HG03457 (cell line): ENCODE measurements at regions not wholly inside any gene's neighbourhood (a gene's known extent, or its start where the extent isn't known, plus 50 kb on each side); places are given as distances from the start of the nearest gene placed in this dataset.
A peak's percentile ranks its signal among the peaks of the same experiment; 100 is the strongest.

Source experiments
- ATAC-seq: cut with Tn5 transposase; IDR thresholded peaks from one replicate; pipeline ENCODE4 v1.9.1; 2021; ENCODE audit warnings: moderate number of reproducible peaks; ENCODE audit not compliant: unreplicated experiment

DNA sequence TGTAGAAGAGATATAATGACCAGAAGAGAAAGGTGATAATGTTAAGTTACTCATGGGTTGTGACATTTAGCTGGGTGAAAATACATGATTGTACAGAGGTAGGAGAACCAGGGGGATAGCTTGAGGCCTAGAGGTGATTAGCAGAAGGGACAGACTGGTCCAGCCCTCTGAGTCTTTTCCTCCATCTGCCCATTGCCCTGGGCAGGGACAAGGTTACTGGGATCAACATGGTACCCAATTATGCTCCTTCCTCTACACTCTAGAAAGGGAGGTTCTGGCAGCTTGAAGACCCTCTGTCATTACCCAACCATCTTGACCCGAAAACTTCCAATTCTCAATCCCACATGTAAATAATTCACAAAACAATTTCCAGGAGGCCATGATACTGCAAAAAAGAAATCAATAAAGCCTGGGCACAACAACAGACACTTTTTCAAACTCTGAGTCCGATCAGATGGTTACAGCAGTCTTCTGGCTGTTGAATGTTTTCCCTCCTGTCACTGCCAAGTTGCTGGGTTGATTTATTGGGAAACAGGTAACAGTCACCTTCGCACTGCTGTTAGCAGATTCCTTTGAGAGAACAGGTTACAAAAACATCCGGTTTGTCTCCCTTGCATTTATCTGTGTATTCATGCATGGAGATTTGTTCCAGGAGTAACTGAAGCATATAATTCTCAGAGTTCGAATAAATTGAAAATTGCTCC is 239.1 kb upstream of the HTR2A start:
- ATAC-seq = no peak

DNA sequence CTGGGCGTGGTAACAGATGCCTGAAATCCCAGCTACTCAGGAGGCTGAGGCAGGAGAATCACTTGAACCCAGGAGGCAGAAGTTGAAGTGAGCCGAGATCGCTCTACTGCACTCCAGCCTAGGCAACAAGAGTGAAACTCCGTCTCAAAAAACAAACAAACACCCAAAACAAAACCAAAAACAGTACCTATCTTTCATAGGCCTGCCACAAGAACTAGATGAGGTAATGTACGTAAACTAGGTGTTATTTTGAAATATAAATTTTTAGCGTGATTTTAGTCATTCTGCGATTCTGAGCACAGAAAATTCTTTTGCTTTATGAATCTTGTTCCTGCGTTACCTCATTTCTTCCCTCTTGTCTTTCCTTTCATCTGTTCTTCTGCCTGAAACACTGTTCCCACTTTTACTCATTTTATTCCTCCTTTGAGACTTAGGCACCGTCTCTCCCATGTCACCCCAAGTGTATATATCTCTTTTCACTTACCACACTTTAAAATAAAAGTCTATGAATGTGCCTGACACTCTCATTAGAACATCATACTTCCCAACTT is 238.2 kb upstream of the HTR2A start:
- no peak for ATAC-seq

DNA sequence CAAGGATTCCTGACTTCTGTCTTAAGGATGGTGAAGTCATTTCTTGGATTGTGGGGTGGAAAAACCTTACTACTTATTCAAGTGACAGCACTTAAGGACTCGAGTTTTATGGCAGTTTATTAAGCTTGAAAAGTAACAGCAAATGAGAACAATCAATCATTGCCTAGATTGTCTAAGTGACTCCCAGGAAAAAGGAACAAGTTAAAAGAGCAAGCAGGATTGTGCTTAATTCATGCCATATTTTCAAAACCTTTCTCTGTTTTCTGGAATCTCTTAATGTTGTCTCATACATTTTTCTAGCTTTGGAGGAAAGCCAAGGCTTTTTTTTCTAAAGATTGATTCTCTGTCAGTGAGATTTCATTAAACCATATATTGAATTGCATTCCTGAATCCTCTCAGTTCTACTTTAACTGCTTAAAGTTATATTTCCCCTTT is 236.2 kb upstream of the HTR2A start:
- no peak for ATAC-seq

DNA sequence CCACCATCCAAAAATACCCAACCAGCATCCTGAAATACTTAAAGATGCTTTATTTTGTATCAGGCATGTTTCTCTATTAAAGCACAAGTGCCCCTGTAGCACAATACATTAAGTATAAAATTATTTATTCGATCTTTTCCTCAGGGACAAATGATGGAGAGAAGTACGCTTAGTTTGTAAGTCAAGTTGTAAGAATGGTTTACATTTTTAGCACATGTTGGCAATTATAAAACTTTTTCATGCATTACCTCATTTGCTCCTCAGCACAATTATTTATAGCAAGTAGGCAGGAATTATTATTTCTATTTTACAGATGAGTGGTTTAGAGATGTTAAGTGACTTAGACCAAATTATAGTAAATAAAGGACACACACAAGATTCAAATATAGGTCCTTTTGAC is 232.6 kb upstream of the HTR2A start:
- ATAC-seq = no peak

DNA sequence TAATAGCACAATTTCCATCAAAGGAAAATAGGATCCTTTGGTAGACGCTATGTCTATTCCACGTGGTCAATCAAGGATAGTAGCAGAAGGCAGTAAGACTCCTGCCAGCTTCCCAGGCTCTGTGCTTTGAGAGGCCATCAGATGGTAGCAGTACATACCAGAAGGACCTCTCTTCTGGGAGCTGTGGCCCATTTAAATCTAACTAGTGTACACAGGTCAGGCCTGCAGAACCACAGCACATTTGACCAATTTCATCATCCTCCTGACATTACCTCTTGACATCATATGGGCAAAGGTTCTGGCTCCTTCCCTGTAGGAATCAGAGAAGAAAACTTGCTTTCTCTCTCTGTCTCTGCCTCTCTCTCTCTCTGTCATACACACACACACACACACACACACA is 229.6 kb upstream of the HTR2A start:
- no peak for ATAC-seq

DNA sequence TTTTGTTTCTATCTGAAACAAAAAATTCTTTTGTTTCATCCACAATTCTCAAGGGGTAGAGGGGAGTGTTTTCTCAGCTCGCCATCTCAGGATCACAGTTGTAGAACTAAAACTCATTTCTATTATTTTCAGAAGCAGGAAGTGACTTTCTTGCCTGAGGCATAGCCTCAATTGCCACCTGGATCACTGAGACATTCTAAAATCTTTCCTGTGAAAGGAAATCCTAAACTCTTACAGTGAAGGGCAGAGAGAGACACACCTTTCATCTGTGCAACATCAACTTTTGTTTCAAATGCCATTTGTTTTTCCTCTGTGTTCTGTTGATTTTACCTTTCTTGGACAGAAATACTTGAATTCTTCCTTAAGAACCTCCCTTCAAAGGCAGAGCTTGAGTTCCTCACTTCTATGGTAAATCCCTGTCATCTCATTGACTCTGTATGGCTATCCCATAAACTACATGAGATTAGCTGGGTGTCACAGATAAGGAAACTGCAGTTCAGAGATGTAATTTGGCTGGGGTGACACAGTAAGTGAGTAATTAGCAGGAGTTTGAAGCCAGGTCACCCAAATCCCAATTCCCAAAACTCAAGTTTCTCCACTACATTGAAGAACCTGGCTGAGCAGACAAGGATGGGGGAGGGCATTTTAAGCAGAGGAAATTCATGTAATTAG is 224.4 kb upstream of the HTR2A start:
- ATAC-seq = no peak

DNA sequence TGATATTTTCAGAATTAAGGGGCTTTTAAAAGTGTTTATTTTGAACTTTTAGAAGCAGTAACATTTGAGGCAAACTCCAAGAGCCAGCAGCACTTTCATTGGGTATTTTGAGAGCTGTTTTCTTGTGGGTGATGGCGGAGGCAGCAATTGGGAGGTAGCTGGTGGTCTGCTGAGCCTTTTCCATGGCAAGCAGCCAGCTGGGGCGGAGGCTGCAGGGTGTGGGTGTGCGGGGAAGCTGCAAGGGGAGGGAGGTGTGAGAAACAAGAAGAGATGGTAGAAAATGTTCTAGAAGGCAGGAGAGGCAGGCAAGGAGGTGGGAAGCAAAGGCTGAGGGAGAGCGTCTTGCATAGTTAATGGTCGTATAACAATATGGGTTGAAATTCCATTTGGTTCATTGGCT is 223.4 kb upstream of the HTR2A start:
- ATAC-seq = no peak

DNA sequence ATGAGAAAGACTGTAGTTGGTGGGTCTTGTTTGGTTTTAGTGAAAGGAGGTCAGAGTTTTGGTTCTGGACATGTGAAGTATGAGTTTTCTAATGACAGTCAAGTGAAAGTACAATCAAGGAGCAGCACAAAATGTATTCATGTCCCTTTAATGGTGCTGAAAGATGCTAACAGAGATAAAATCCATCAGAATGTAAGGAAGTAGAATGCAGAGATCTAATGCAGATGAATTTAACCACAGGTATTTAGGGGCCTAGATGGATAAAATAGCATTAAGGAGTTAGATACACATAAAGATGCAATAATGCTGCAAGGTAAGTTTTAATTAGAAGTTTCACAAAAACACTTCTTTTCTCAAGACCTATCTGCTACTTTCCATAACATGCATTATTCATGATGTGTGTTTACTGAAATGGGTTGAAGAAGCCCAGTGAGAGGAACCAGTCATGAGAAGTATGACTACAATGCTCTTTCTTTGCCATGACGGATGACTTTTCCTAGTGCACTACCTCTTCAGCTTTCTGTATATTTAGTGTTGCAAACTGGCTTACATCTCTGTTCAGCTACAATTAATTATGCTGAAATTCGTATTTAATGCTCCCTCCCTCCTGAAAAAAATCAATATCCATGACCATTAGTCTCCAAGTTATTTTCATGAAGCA is 222.9 kb upstream of the HTR2A start:
- no peak for ATAC-seq

DNA sequence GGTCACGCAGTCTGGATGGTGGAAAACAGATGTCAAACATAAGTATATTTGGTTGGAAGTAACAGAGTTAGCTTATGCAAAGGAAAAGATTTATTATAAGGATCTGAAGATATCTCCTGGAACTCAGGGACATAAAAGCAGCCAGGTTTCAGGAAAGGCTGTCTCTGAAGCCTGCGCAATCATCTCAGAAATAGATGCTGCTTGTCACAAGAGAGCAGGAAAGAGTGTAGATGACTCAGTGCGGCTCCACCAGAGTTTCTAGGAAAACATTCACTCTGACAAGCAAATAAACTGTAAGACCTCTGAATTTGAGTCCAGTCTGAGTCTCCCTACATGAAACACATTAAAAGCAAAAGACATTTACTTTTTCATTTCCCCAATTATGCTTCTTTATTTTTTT is 220.4 kb upstream of the HTR2A start:
- ATAC-seq = no peak

DNA sequence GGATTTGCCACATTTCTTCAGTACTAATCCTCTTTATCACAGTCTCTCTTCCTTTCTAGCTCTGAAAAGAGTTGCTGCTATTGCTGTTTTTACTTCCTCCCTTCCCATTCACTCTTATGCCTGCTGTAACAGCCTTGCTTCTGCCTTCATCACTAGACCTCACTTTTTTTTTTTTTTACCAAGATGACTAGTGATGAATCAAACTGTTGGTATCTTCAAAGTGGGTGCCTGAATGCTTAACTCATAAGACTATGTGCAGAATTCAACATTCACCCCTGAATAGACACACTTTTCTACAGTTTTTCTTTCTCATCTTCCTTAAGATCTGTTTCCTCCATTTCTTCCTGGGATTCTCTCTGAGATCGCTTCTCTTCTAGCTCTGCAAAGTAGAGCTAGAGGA is 217.2 kb upstream of the HTR2A start:
- no peak for ATAC-seq

DNA sequence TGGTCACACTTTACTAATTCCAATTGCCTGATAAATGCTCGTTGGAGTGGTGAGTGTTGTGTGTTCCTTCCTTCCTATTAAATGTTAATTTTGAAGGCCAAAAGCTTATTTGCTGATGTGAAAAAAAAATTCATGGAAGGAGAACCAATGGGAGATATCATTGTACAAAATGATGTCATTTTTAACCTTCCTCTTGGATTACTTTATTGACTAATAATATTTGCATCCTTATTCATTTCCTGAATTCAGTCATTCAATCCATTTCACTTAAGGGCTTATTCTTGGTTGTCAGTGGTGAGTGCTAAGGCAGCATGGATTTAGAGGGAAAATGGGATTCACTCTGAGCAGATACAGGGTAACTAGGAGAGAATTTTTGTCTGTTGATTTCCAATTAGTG is 216.0 kb upstream of the HTR2A start:
- ATAC-seq = no peak

DNA sequence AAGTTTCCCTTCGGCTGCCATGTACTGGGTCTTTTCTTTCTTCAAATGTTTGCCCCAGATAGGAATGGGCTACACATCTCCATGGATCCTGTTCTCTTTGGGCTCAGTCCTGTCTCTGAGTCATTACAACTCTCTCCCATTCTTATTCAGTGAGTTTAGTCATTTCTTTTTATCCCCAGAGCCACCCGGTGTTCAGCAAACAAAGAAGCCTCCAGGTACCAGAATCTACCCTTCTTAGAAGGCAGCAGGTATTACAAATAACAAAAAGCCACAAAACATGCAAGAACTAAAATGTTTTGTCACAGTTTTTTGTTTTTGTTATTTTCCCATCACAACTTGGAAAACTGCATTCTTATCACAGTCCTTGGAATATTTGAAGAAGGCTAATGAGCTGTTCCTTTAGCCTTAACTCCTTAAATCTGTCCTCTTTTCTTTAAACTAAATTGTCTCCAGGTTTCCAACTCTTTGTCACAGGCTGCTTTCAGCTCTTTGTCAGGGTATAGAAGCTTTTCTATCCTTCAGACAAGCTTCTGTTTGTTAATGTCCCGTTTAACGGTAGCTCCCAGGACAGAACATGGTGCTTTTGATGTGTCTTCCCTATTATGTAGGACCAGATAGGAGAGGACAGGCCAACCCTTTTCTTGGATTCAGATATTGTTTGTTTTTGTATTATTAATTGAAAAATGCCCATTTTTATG is 215.5 kb upstream of the HTR2A start:
- no peak for ATAC-seq

DNA sequence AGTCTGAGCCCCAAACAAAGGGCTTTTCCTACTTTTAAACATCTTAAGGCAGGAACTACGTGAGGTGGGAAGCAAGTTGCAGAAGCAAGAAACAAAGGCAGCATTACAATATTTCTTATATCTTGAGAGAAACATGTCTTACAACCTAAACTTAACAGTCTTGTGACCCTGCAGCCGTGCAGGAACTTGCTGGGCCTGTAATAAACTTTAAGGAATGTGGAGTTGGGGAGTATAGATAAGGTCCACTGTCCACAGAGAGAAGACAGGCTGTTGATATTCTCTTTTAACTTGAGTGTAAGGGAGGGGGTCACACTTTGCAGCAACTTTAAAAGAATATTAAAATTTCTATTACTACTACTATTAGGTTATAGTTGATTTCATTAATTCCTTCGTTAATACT is 214.6 kb upstream of the HTR2A start:
- no peak for ATAC-seq

DNA sequence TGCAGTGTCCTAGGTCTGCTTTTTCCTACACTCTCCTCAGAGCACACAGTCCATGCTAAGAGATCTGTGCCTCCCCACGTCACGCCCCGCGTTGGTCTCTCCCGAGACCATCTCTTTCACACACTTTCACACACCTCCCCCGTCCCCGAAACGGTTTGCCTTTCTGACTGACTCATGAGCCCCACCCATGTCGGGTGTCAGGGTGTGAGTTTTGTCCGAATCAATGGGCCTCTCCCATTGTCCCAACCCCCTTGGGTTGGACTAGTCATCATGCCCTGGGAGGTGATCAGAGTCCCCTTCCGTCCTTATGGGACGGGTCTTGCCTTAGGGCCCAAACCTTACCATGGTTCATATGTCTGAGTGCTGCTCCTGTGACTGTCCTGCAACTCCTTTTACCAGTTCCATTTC is 214.0 kb upstream of the HTR2A start:
- no peak for ATAC-seq

DNA sequence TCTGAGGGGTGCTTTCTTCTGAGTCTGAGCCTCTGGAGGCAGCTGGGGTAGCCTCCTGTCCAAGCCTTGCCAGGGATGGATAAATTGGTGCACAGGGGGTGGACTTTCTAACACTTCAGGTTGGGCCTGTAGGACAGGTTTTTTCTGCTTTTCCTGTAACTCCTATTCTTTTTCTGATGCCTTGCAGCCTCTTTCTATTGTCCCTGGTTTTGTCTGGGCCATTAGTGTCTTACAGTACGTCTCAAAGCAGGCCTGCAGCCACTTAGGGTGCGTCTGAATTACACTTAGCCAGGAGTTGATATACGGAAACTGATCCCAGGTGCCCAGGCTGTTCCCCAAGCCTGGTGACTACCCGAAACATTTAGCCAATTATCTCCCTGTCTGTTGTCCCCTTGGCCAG is 213.3 kb upstream of the HTR2A start:
- ATAC-seq = no peak

DNA sequence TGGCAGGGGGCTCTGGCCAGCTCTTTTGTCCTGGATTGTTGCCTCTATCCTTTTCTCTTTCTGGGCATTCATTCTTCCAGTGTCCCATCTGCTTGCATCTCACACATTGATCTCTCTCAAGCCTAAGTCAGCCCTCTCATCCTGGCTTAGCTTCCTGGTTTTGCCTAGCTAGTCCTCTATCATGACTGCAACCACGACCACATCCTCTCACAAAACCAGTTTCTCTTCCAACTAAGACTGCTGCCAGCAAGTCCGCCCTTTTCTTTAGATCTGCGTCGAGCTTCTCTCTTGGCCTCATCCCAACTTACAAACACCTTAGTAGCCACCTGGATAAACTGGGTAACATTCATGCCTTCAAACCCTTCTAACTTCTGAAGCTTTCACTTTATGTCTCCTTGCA is 212.2 kb upstream of the HTR2A start:
- peak; percentile 93 for ATAC-seq

DNA sequence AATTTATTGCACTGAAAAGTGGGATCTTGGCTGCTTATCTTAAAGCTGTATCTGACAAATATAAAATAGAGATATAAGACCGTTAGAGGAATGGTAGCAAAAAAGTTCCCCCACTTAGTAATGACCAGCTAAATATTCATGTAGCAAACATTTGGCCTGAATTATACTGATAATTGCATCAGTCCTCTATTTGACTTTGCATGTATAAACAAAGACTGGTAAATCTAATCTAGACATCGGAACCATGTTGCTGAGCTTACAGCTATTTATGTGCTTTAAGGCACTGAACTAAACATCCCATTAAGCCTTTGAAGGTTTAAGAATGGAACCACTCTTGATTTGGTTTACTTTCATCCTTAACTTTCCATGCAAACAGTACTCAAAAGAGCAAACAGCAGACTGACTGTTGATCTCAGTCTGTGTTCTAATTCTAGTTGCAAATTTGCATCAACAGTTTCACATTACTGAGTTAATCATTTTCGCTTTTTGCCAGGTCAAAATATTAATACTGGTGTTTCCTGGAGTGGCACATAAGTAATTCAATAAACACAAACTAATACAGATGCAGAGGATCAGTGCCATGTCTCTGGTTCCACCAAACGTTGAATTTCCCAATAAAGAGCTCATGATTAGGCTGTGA is 203.5 kb upstream of the HTR2A start:
- ATAC-seq = peak; percentile 78

DNA sequence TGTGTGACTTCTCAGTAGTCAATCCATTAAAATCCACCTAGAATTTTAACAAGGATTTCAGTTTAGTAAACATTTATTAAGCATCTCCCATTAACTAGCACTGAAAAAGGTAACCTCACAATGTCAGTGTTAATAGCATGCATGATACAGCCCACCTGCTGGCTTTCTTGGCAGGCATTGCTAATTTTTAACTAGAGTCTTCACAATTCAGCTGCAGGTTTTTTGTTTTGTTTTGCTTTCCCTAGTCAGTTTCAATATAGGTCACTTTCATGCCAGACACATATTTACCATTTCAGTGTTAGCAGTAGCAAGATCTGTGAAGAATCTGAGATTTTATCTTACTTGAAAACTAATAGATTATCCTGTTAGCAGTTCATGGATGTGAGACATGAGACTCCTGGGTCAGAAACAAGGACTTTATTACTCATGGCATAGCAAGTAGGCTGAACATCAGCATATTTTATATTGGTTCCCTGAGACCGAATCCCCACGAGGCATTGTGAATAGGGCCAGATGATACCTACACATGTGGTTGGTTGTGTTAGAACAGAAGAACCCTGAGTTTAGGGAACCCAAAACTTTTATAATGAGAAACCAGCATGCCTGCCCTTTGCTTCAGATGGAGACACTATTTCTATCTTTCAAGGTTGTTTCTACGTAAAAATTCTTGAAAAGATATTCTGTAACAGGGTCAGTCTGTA is 198.0 kb upstream of the HTR2A start:
- peak; percentile 96 for ATAC-seq

DNA sequence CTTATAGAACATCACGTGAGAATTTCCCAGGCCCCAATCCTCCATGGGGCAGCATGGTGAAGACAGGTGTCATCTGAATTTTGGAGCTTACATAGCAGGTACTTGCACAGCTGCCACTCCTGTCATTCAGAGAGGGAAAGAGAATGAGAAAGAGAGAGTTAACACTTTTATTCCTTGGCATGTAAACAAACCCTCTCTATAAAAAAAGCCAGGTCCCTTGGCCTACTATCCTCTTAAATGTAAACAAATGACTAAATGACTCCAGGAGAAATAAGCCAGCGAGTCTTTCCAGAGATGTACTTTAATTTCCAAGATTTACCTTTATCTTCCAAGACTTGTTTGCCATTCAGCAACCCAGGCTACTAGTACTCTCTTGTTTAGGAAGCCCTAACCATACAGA is 195.3 kb upstream of the HTR2A start:
- no peak for ATAC-seq

DNA sequence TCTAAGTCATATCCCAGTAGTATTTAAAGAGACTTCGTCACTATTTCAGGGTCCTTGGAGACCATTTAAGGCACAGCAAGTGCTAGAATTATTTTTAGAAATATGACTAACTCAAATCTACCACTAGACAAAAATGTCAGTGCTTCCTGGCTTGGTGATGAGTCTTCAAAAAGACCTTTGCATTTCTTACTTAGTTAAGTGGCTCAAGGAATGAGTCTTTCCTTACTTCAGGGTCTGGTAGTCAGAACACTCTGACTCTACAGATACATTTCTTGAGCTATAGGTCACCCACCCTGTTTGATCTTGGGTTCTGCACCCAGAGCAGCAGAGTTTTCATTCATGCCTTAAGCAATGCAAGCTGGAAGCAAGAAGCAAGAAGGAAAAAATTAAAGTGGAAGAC is 191.0 kb upstream of the HTR2A start:
- no peak for ATAC-seq
